GM23248 (cell line): ENCODE measurements at regions not wholly inside any gene's neighbourhood (a gene's known extent, or its start where the extent isn't known, plus 50 kb on each side); places are given as distances from the start of the nearest gene placed in this dataset.

Source experiments
- EZH2 ChIP-seq: fragments of 200-600 bp; sonication (generic); IDR thresholded peaks from 2 replicates; pipeline ENCODE4 v1.6.1; 2018; ENCODE audit warnings: antibody characterized with exemption, mild to moderate bottlenecking; ENCODE audit not compliant: insufficient read depth, poor library complexity, severe bottlenecking
- EZH2phosphoT487 ChIP-seq: fragments of 200-600 bp; sonication (generic); IDR thresholded peaks from 2 replicates; pipeline ENCODE4 v1.6.1; 2018; ENCODE audit warnings: antibody characterized with exemption, moderate library complexity, mild to moderate bottlenecking, low read depth; ENCODE audit not compliant: insufficient read depth

DNA sequence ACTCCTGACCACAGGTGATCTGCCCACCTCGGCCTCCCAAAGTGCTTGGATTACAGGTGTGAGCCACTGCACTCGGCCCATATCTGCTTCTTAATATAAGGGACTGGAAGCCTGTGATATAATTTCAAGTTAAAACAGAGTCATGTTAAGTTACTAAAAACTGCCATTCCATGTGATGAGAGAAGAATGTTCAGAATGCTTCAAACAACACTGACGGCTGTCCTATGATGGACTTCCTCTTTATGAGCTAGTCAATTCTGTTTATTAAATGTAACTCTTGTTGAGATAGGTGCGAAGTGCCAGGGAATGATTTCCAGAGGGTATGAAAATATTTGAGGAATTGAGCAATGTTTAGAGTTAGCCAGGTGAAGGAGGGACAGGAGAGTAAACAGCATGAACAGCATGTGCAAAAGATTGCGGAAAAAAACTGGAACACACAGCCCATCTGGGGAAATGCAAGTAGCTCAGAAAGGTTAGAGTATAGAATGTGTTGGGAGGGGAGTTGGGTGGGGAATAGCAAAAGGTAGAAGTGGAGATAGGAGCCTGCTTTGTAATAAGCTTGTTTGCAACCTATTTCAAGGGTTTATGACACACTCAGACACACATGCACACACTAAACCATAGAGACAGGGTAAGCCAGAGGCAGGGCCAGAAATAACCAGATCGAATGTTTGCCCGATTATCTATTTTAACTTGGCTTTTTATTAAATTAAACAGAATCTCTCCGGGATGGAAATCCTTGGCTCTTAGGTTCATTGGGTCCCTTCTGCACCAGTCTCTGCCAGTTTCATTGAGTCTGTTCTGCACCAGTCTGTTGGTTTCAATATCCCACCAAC lies 135.6 kb upstream of the COX10 start:
- no peak for TF ChIP-seq EZH2
- TF ChIP-seq EZH2phosphoT487 = no peak
